ENCODE measurements at regions not wholly inside any gene's neighbourhood (a gene's known extent, or its start where the extent isn't known, plus 50 kb on each side); places are given as distances from the start of the nearest gene placed in this dataset.

GRCh38 chr1:56019472-56019871 lies 559.9 kb downstream of the PLPP3 start:
- TF ChIP-seq EZH2 (IDR thresholded peaks at IDR 0.05; ENCODE audit: insufficient read depth, poor library complexity, severe bottlenecking) (no peak), EZH2phosphoT487 (IDR thresholded peaks at IDR 0.05; ENCODE audit: insufficient read depth, low read depth) (no peak)
- no peaks in the 10 kb centered on the region for H3K4me1 ChIP-seq (ENCODE audit: insufficient read depth)
- no peaks in the 10 kb centered on the region for H3K9me2 ChIP-seq (ENCODE audit: insufficient read depth)

DNA sequence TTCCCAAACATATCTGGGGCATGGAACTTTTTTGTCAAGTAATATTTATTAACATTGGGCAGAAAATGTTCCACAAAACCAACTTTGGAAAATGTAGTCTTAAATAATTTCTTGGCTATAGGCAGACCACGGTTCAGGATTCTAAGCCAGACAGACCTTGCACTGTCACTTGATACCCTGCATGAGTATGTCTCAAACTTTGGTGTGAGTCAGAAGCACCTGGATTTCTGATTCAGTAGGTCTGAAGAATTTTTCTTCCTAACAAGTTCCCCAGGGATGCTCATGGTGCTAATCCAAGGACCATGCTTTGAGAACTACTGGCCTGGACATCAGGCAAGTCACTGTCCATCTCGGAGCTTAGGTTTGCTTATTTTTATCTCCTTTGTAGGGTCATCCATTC lies 562.0 kb downstream of the PLPP3 start:
- DNase-seq, result no peak

More at GRCh38 chr1:56019472-56019871, 559.9 kb downstream of the PLPP3 start:
- in situ Hi-C loops (cut with MboI), result no loop called here
- H3K9ac ChIP-seq, result no peak overlapping the region
- H3K27me3 ChIP-seq (replicated peaks; ENCODE audit: insufficient read depth), result no peaks in the 10 kb centered on the region
- H3K36me3 ChIP-seq (ENCODE audit: low read depth), result no peaks in the 10 kb centered on the region
- H3K79me2 ChIP-seq (ENCODE audit: insufficient read depth), result no peaks in the 10 kb centered on the region
- no peak overlapping the region for H3K27ac ChIP-seq
- no peak overlapping the region for H3K4me2 ChIP-seq (ENCODE audit: unreplicated experiment)
- no peak overlapping the region for H3K4me3 ChIP-seq
- DNase-seq, result no peak
- H4K20me1 ChIP-seq (ENCODE audit: insufficient read depth), result no peaks in the 10 kb centered on the region
- no peak overlapping the region for H2AFZ ChIP-seq
- H3K9me3 ChIP-seq (ENCODE audit: low read depth), result no peaks in the 10 kb centered on the region
- H3F3A ChIP-seq (ENCODE audit: insufficient read depth), result no peaks in the 10 kb centered on the region

DNA sequence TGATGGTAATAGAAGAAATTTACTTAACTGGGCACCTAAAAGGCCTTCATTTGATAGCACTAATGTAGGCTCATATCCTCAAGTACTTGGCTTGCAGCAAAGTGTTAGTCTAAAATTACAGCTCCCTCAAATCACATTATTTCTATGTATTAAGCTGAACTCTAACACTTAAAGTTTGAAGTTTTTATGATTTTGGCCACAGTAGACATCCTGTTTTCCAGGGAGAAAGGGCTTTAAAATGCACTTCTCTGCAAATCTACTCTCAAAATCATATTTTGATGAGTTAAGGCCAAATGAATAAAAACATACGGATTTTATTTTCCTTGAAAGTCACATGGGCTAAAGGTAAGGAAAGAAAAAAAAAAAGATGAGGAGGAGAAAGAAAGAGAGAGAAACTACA lies 575.5 kb downstream of the PLPP3 start:
- no peak for TF ChIP-seq EZH2 (IDR thresholded peaks at IDR 0.05; ENCODE audit: insufficient read depth, poor library complexity, severe bottlenecking)
- no peak for TF ChIP-seq EZH2phosphoT487 (IDR thresholded peaks at IDR 0.05; ENCODE audit: insufficient read depth, low read depth)
- 65 to 76% methylated on average over 1 of the region's 1 CpG for WGBS, 2 experiments (ENCODE audit: low coverage in 1 of 2, low lambda C conversion rate in 2 of 2, missing lambda C conversion rate in 2 of 2)
- Histone ChIP-seq H3K4me3 (no peak overlapping the region), H3F3A (ENCODE audit: insufficient read depth) (no peaks in the 10 kb centered on the region), H3K79me2 (ENCODE audit: insufficient read depth) (no peaks in the 10 kb centered on the region), H3K4me1 (ENCODE audit: insufficient read depth) (no peaks in the 10 kb centered on the region), H4K20me1 (ENCODE audit: insufficient read depth) (no peaks in the 10 kb centered on the region), H3K27ac (no peak overlapping the region), H2AFZ (no peak overlapping the region), H3K4me2 (ENCODE audit: unreplicated experiment) (no peak overlapping the region), H3K27me3 (replicated peaks; ENCODE audit: insufficient read depth) (no peaks in the 10 kb centered on the region), H3K9ac (no peak overlapping the region), H3K36me3 (ENCODE audit: low read depth) (no peaks in the 10 kb centered on the region), H3K9me2 (ENCODE audit: insufficient read depth) (no peaks in the 10 kb centered on the region), H3K9me3 (ENCODE audit: low read depth) (no peaks in the 10 kb centered on the region)
- in situ Hi-C loops (cut with MboI), result no loop called here
- no peak for DNase-seq

More for the DNA sequence above, 562.0 kb downstream of the PLPP3 start:
- Histone ChIP-seq H3F3A (ENCODE audit: insufficient read depth) (no peaks in the 10 kb centered on the region), H3K4me1 (ENCODE audit: insufficient read depth) (no peaks in the 10 kb centered on the region), H3K27me3 (replicated peaks; ENCODE audit: insufficient read depth) (no peaks in the 10 kb centered on the region), H3K9me3 (ENCODE audit: low read depth) (no peaks in the 10 kb centered on the region), H4K20me1 (ENCODE audit: insufficient read depth) (no peaks in the 10 kb centered on the region), H3K79me2 (ENCODE audit: insufficient read depth) (no peaks in the 10 kb centered on the region), H3K4me3 (no peak overlapping the region), H3K27ac (no peak overlapping the region), H3K4me2 (ENCODE audit: unreplicated experiment) (no peak overlapping the region), H3K36me3 (ENCODE audit: low read depth) (no peaks in the 10 kb centered on the region), H2AFZ (no peak overlapping the region), H3K9ac (no peak overlapping the region), H3K9me2 (ENCODE audit: insufficient read depth) (no peaks in the 10 kb centered on the region)
- in situ Hi-C loops (cut with MboI), result no loop called here
- 80 to 88% methylated on average over 2 of the region's 2 CpGs for WGBS, 2 experiments (ENCODE audit: low coverage in 1 of 2, low lambda C conversion rate in 2 of 2, missing lambda C conversion rate in 2 of 2)
- TF ChIP-seq EZH2phosphoT487 (IDR thresholded peaks at IDR 0.05; ENCODE audit: insufficient read depth, low read depth), result no peak
- TF ChIP-seq EZH2 (IDR thresholded peaks at IDR 0.05; ENCODE audit: insufficient read depth, poor library complexity, severe bottlenecking), result no peak

GRCh38 chr1:56002231-56002630 lies 577.1 kb downstream of the PLPP3 start:
- Histone ChIP-seq H3K36me3 (ENCODE audit: low read depth) (no peaks in the 10 kb centered on the region), H3K4me1 (ENCODE audit: insufficient read depth) (no peaks in the 10 kb centered on the region), H4K20me1 (ENCODE audit: insufficient read depth) (no peaks in the 10 kb centered on the region), H3F3A (ENCODE audit: insufficient read depth) (no peaks in the 10 kb centered on the region), H3K79me2 (ENCODE audit: insufficient read depth) (no peaks in the 10 kb centered on the region), H3K9ac (no peak overlapping the region), H3K27me3 (replicated peaks; ENCODE audit: insufficient read depth) (no peaks in the 10 kb centered on the region), H3K4me2 (ENCODE audit: unreplicated experiment) (no peak overlapping the region), H3K4me3 (no peak overlapping the region), H2AFZ (no peak overlapping the region), H3K9me2 (ENCODE audit: insufficient read depth) (no peaks in the 10 kb centered on the region), H3K27ac (no peak overlapping the region), H3K9me3 (ENCODE audit: low read depth) (no peaks in the 10 kb centered on the region)
- no peak for TF ChIP-seq EZH2phosphoT487 (IDR thresholded peaks at IDR 0.05; ENCODE audit: insufficient read depth, low read depth)
- TF ChIP-seq EZH2 (IDR thresholded peaks at IDR 0.05; ENCODE audit: insufficient read depth, poor library complexity, severe bottlenecking), result no peak
- DNase-seq, result no peak
- 75 to 78% methylated on average over 5 of the region's 5 CpGs for WGBS, 2 experiments (ENCODE audit: low coverage in 1 of 2, low lambda C conversion rate in 2 of 2, missing lambda C conversion rate in 2 of 2)
- in situ Hi-C loops (cut with MboI), result no loop called here

- H3K9me3 ChIP-seq (ENCODE audit: low read depth), result no peaks in the 10 kb centered on the region
- TF ChIP-seq EZH2 (IDR thresholded peaks at IDR 0.05; ENCODE audit: insufficient read depth, poor library complexity, severe bottlenecking), result no peak
- no peak for TF ChIP-seq EZH2phosphoT487 (IDR thresholded peaks at IDR 0.05; ENCODE audit: insufficient read depth, low read depth)
- no peak overlapping the region for H3K9ac ChIP-seq
- no peak for DNase-seq
- H4K20me1 ChIP-seq (ENCODE audit: insufficient read depth), result no peaks in the 10 kb centered on the region
- 90 to 93% methylated on average over 3 of the region's 3 CpGs for WGBS, 2 experiments (ENCODE audit: low coverage in 1 of 2, low lambda C conversion rate in 2 of 2, missing lambda C conversion rate in 2 of 2)
- no peak overlapping the region for H2AFZ ChIP-seq
- H3K4me3 ChIP-seq, result no peak overlapping the region
- H3K4me1 ChIP-seq (ENCODE audit: insufficient read depth), result no peaks in the 10 kb centered on the region
- in situ Hi-C loops (cut with MboI), result no loop called here
- H3K27me3 ChIP-seq (replicated peaks; ENCODE audit: insufficient read depth), result no peaks in the 10 kb centered on the region
- H3K9me2 ChIP-seq (ENCODE audit: insufficient read depth), result no peaks in the 10 kb centered on the region
- H3F3A ChIP-seq (ENCODE audit: insufficient read depth), result no peaks in the 10 kb centered on the region
- no peaks in the 10 kb centered on the region for H3K36me3 ChIP-seq (ENCODE audit: low read depth)
- no peaks in the 10 kb centered on the region for H3K79me2 ChIP-seq (ENCODE audit: insufficient read depth)
- no peak overlapping the region for H3K27ac ChIP-seq
- H3K4me2 ChIP-seq (ENCODE audit: unreplicated experiment), result no peak overlapping the region
These were observed 578.9 kb downstream of the PLPP3 start for GRCh38 chr1:56000424-56000823.
